Loucy (cell line): ENCODE measurements at regions not wholly inside any gene's neighbourhood (a gene's known extent, or its start where the extent isn't known, plus 50 kb on each side); places are given as distances from the start of the nearest gene placed in this dataset.
"Not testable (repeated sequence)": the region's sequence is repeated elsewhere in the genome, so short reads cannot be mapped to it uniquely, and the experiment has no call there.

Source experiments
- H2AFZ ChIP-seq: fragments of 200-600 bp; sonication (generic); 2 replicates; pipeline ENCODE4 v1.6.0; 2016; ENCODE audit warnings: antibody characterized with exemption, mild to moderate bottlenecking, low read length, moderate library complexity
- H3F3A ChIP-seq: fragments of 200-600 bp; 2 replicates; pipeline ENCODE4 v1.6.0; 2016; ENCODE audit warnings: antibody characterized with exemption, low read depth, mild to moderate bottlenecking
- H3K27me3 ChIP-seq: fragments of 200-600 bp; sonication (generic); 2 replicates; pipeline ENCODE4 v1.6.1; 2014; ENCODE audit warnings: low read length, mild to moderate bottlenecking; ENCODE audit not compliant: insufficient read depth, poor library complexity, severe bottlenecking
- H3K36me3 ChIP-seq: fragments of 200-600 bp; sonication (generic); 2 replicates; pipeline ENCODE4 v1.6.1; 2016; ENCODE audit warnings: low read length; ENCODE audit not compliant: insufficient read depth
- H3K4me1 ChIP-seq: fragments of 200-600 bp; sonication (generic); 2 replicates; pipeline ENCODE4 v1.5.1; 2014; ENCODE audit warnings: low read length, mild to moderate bottlenecking; ENCODE audit not compliant: insufficient read depth, poor library complexity, severe bottlenecking
- H3K4me2 ChIP-seq: fragments of 200-600 bp; sonication (generic); 2 replicates; pipeline ENCODE4 v1.6.0; 2014; ENCODE audit warnings: antibody characterized with exemption, low read length, low read depth, mild to moderate bottlenecking; ENCODE audit not compliant: poor library complexity, severe bottlenecking
- H3K4me3 ChIP-seq: fragments of 200-600 bp; sonication (generic); 2 replicates; pipeline ENCODE4 v1.5.1; 2014; ENCODE audit warnings: low read length, mild to moderate bottlenecking, mixed read lengths; ENCODE audit not compliant: poor library complexity, severe bottlenecking
- H3K79me2 ChIP-seq: fragments of 200-600 bp; sonication (generic); 2 replicates; pipeline ENCODE4 v1.6.1; 2014; ENCODE audit warnings: low read length; ENCODE audit not compliant: insufficient read depth
- H3K9ac ChIP-seq: fragments of 200-600 bp; sonication (generic); 2 replicates; pipeline ENCODE4 v1.6.0; 2014; ENCODE audit warnings: mild to moderate bottlenecking, low read depth, low read length, moderate library complexity; ENCODE audit not compliant: poor library complexity, severe bottlenecking
- H3K9me2 ChIP-seq: fragments of 200-600 bp; sonication (generic); replicated peaks from 2 replicates; pipeline ENCODE4 v1.6.1; 2016; ENCODE audit warnings: low read depth, low read length, mixed read lengths
- H3K9me3 ChIP-seq: fragments of 200-600 bp; sonication (generic); 2 replicates; pipeline ENCODE4 v1.6.1; 2014; ENCODE audit warnings: mild to moderate bottlenecking, antibody characterized with exemption, low read length, low read depth; ENCODE audit not compliant: insufficient read depth
- H4K20me1 ChIP-seq: fragments of 200-600 bp; sonication (generic); 2 replicates; pipeline ENCODE4 v1.6.0; 2014; ENCODE audit warnings: antibody characterized with exemption, low read length, mild to moderate bottlenecking; ENCODE audit not compliant: insufficient read depth, poor library complexity, severe bottlenecking
- CTCF ChIP-seq: fragments of 200-600 bp; sonication (generic); conservative IDR thresholded peaks from 2 replicates; pipeline ENCODE4 v1.5.1; 2014; ENCODE audit warnings: mild to moderate bottlenecking, antibody characterized with exemption, low read length
- EZH2phosphoT487 ChIP-seq: fragments of 200-600 bp; IDR thresholded peaks from 2 replicates; pipeline ENCODE4 v1.6.1; 2018; ENCODE audit warnings: antibody characterized with exemption, mild to moderate bottlenecking, moderate library complexity, borderline replicate concordance

- TF ChIP-seq CTCF, result no peak
- no peak for TF ChIP-seq EZH2phosphoT487
- no peak overlapping the region for H2AFZ ChIP-seq
Measured at GRCh38 chr6:119428633-119429032, 79.1 kb upstream of the MAN1A1 start.

DNA sequence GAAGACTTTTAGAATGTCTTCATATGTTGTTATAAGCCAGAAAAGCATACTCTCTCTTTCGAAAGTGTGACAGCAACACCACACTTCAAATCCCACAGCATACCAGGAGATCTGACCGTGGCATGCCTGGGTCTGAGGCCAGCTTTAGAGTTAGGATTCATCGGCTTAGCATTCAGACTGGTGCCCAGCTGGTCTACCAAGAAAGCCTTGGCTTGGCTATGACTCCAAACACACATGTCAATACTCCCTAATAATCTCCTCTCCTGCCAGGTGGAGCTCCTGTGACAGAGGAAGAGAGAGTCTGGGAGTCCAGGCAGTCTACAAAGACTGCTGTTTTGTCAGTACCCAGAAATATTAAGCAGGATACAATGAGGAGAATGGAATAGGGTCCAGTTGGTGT is 77.1 kb upstream of the MAN1A1 start:
- H2AFZ ChIP-seq, result no peak overlapping the region
- no peak overlapping the region for H3K9ac ChIP-seq
- H3K9me2 ChIP-seq, result no peaks in the 10 kb centered on the region
- TF ChIP-seq EZH2phosphoT487, result no peak
- TF ChIP-seq CTCF, result no peak
- H4K20me1 ChIP-seq, result no peaks in the 10 kb centered on the region
- no peaks in the 10 kb centered on the region for H3K9me3 ChIP-seq
- no peaks in the 10 kb centered on the region for H3K79me2 ChIP-seq
- no peaks in the 10 kb centered on the region for H3F3A ChIP-seq
- no peak overlapping the region for H3K4me3 ChIP-seq
- H3K4me2 ChIP-seq, result no peak overlapping the region
- H3K4me1 ChIP-seq, result no peaks in the 10 kb centered on the region
- H3K36me3 ChIP-seq, result no peaks in the 10 kb centered on the region
- H3K27me3 ChIP-seq, result no peaks in the 10 kb centered on the region

More at GRCh38 chr6:119428633-119429032, 79.1 kb upstream of the MAN1A1 start:
- no peak overlapping the region for H3K4me3 ChIP-seq
- H3K9me3 ChIP-seq, result no peaks in the 10 kb centered on the region
- no peak overlapping the region for H3K4me2 ChIP-seq
- H3K9me2 ChIP-seq, result no peaks in the 10 kb centered on the region
- H4K20me1 ChIP-seq, result no peaks in the 10 kb centered on the region
- no peaks in the 10 kb centered on the region for H3K79me2 ChIP-seq
- H3F3A ChIP-seq, result no peaks in the 10 kb centered on the region
- no peak overlapping the region for H3K9ac ChIP-seq
- H3K4me1 ChIP-seq, result no peaks in the 10 kb centered on the region
- H3K36me3 ChIP-seq, result no peaks in the 10 kb centered on the region
- no peaks in the 10 kb centered on the region for H3K27me3 ChIP-seq

DNA sequence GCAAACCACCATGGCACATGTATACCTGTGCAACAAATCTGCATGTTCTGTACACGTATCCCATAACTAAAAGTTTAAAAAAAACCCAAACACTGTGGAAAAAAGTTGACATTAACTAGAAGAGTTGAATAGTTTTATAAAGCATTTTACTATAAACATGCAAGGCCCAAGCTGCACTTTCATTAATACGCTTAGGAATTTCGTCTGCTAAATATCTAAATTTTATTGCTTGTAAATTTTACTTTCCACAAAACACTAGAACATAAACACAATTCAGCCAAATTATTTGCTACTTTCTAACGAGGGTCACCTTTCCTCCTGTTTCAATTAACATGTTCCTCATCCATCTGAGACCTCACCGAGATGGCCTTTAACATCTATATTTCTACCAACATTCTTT is 74.4 kb upstream of the MAN1A1 start:
- no peaks in the 10 kb centered on the region for H3K36me3 ChIP-seq
- no peak overlapping the region for H3K9ac ChIP-seq
- H3K9me2 ChIP-seq, result no peaks in the 10 kb centered on the region
- H4K20me1 ChIP-seq, result no peaks in the 10 kb centered on the region
- H2AFZ ChIP-seq, result no peak overlapping the region
- TF ChIP-seq EZH2phosphoT487, result no peak
- no peak for TF ChIP-seq CTCF
- no peak overlapping the region for H3K4me3 ChIP-seq
- H3F3A ChIP-seq, result no peaks in the 10 kb centered on the region
- H3K27me3 ChIP-seq, result no peaks in the 10 kb centered on the region
- H3K4me1 ChIP-seq, result no peaks in the 10 kb centered on the region
- no peak overlapping the region for H3K4me2 ChIP-seq
- no peaks in the 10 kb centered on the region for H3K9me3 ChIP-seq
- H3K79me2 ChIP-seq, result no peaks in the 10 kb centered on the region

- H3K9ac ChIP-seq, H3K36me3 ChIP-seq, H3K4me1 ChIP-seq, H3F3A ChIP-seq, H3K79me2 ChIP-seq, H4K20me1 ChIP-seq, H3K27me3 ChIP-seq, H3K4me3 ChIP-seq, H3K9me3 ChIP-seq, H3K9me2 ChIP-seq, H2AFZ ChIP-seq, H3K4me2 ChIP-seq: not testable (repeated sequence)
Measured at GRCh38 chr6:119418084-119418483, 68.5 kb upstream of the MAN1A1 start.
